Fibroblast of the aortic adventitia (primary cell): ENCODE measurements at regions not wholly inside any gene's neighbourhood (a gene's known extent, or its start where the extent isn't known, plus 50 kb on each side); places are given as distances from the start of the nearest gene placed in this dataset.

ENCODE experiments used
- DNase-seq: peaks from one replicate; pipeline ENCODE4 v3.0.0-alpha.2; 2010; ENCODE audit warnings: low read depth
- H3K4me3 ChIP-seq: 2 replicates; pipeline ENCODE4 v1.5.1; 2011; ENCODE audit warnings: low read depth, mild to moderate bottlenecking, control low read depth, low read length, moderate library complexity
- CTCF ChIP-seq: IDR thresholded peaks from 2 replicates; pipeline ENCODE4 v1.5.1; 2011; ENCODE audit warnings: mild to moderate bottlenecking, low read length, control low read depth, inconsistent platforms; ENCODE audit not compliant: insufficient read depth

DNA sequence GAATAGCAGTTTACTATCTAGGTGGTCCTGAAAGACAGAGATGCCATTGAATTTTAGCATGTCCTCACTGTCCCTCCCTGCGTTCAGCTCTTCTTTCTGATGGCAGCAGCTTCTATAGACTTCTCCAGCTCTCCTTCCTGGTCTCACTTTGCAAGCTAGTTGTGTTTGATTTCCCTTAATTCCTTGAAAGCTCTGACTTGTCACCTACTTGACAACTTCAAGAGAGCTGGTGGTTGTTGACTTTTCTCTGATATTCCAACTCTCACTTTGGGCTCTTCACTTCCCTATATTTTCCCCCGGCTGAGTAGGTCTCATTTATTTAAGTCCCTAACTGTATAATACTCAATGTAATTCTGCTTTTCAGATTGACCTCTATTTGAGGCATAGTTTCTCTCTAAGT lies 1825.0 kb upstream of the RAG2 start:
- TF ChIP-seq CTCF: no peak
- no peak overlapping the region for H3K4me3 ChIP-seq
- no peak for DNase-seq

GRCh38 chr11:38416141-38416540 lies 1818.1 kb upstream of the RAG2 start:
- H3K4me3 ChIP-seq: no peak overlapping the region
- TF ChIP-seq CTCF: no peak
- DNase-seq: no peak

- no peak for DNase-seq
- no peak for TF ChIP-seq CTCF
- H3K4me3 ChIP-seq: no peak overlapping the region
Measured at GRCh38 chr11:38411149-38411548, 1813.1 kb upstream of the RAG2 start.

- H3K4me3 ChIP-seq: no peak overlapping the region
- no peak for TF ChIP-seq CTCF
- DNase-seq: no peak
Measured at GRCh38 chr11:38402063-38402462, 1804.0 kb upstream of the RAG2 start.

DNA sequence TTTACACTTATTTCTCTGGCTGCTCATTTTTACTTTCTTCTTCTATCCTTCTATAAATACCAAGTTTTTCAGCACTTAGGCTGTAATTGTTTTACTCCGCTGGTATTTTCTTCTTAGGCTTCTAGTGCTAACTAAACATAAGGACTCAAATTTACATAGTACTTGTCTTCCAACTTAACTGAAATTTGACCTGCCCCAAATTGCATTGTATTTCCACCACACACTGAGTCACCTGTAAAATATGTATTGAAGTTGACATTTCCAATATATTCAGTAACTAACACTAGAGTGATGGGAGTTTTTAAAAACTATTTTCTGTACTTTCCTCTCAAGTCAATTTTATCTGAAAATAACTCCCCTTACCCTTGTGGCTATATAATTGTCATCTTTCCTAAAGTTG lies 1794.1 kb upstream of the RAG2 start:
- H3K4me3 ChIP-seq: no peak overlapping the region
- no peak for TF ChIP-seq CTCF
- no peak for DNase-seq

- H3K4me3 ChIP-seq: no peak overlapping the region
- no peak for TF ChIP-seq CTCF
- no peak for DNase-seq
Measured at GRCh38 chr11:38384568-38384967, 1786.5 kb upstream of the RAG2 start.

GRCh38 chr11:38365274-38365673 lies 1767.2 kb upstream of the RAG2 start:
- no peak for TF ChIP-seq CTCF
- DNase-seq: no peak
- H3K4me3 ChIP-seq: no peak overlapping the region
